Neural progenitor cell (in vitro differentiated cells): ENCODE measurements at regions not wholly inside any gene's neighbourhood (a gene's known extent, or its start where the extent isn't known, plus 50 kb on each side); places are given as distances from the start of the nearest gene placed in this dataset.
"Not testable (repeated sequence)": the region's sequence is repeated elsewhere in the genome, so short reads cannot be mapped to it uniquely, and the experiment has no call there.

Experiments used
- DNase-seq: peaks from one replicate; pipeline ENCODE4 v3.0.0-alpha.2; 2016; ENCODE audit warnings: low spot score
- H2AFZ ChIP-seq: fragments of 200-600 bp; sonication (generic); replicated peaks from 2 replicates; pipeline ENCODE4 v1.6.1; 2016; ENCODE audit warnings: antibody characterized with exemption
- H3F3A ChIP-seq: fragments of 200-600 bp; sonication (generic); 2 replicates; pipeline ENCODE4 v1.6.1; 2016; ENCODE audit warnings: antibody characterized with exemption, low read depth
- H3K27ac ChIP-seq: fragments of 200-600 bp; sonication (generic); 2 replicates; pipeline ENCODE4 v1.5.1; 2016; ENCODE audit warnings: mild to moderate bottlenecking
- H3K27me3 ChIP-seq: fragments of 200-600 bp; sonication (generic); 2 replicates; pipeline ENCODE4 v1.6.1; 2016; ENCODE audit warnings: mild to moderate bottlenecking, moderate library complexity
- H3K36me3 ChIP-seq: fragments of 200-600 bp; sonication (generic); 2 replicates; pipeline ENCODE4 v1.5.1; 2016
- H3K4me1 ChIP-seq: fragments of 200-600 bp; sonication (generic); 2 replicates; pipeline ENCODE4 v1.6.1; 2016; ENCODE audit warnings: mixed run types
- H3K4me2 ChIP-seq: fragments of 200-600 bp; sonication (generic); 2 replicates; pipeline ENCODE4 v1.6.1; 2016
- H3K4me3 ChIP-seq: fragments of 200-600 bp; sonication (generic); 2 replicates; pipeline ENCODE4 v1.5.1; 2016
- H3K79me2 ChIP-seq: fragments of 200-600 bp; sonication (generic); 2 replicates; pipeline ENCODE4 v1.6.1; 2016; ENCODE audit warnings: low read depth
- H3K9ac ChIP-seq: fragments of 200-600 bp; sonication (generic); 2 replicates; pipeline ENCODE4 v1.6.1; 2016
- H3K9me3 ChIP-seq: fragments of 200-600 bp; sonication (generic); 2 replicates; pipeline ENCODE4 v1.5.1; 2016; ENCODE audit warnings: low read depth
- H4K20me1 ChIP-seq: fragments of 200-600 bp; sonication (generic); 2 replicates; pipeline ENCODE4 v1.6.1; 2016; ENCODE audit warnings: low read depth
- H3K27ac Mint-ChIP-seq: 3 replicates; pipeline ENCODE4 v1.8.0; 2021; ENCODE audit warnings: mixed read lengths
- H3K27me3 Mint-ChIP-seq: 2 replicates; pipeline ENCODE4 v1.8.0; 2022; ENCODE audit warnings: low read depth, mild to moderate bottlenecking, inconsistent platforms, moderate library complexity, mixed read lengths; ENCODE audit not compliant: insufficient read depth
- H3K36me3 Mint-ChIP-seq: 3 replicates; pipeline ENCODE4 v1.8.0; 2021; ENCODE audit warnings: mixed read lengths
- H3K4me1 Mint-ChIP-seq: 3 replicates; pipeline ENCODE4 v1.8.0; 2021; ENCODE audit warnings: mixed read lengths
- H3K4me3 Mint-ChIP-seq: 3 replicates; pipeline ENCODE4 v1.8.0; 2021; ENCODE audit warnings: mild to moderate bottlenecking, moderate library complexity, mixed read lengths
- H3K9me3 Mint-ChIP-seq: 3 replicates; pipeline ENCODE4 v1.8.0; 2020; ENCODE audit warnings: mixed read lengths
- CTCF ChIP-seq: fragments of 200-600 bp; sonication (generic); IDR thresholded peaks from 2 replicates; pipeline ENCODE4 v1.5.1; 2017; ENCODE audit warnings: antibody characterized with exemption, mild to moderate bottlenecking
- EZH2 ChIP-seq: fragments of 200-600 bp; sonication (generic); IDR thresholded peaks from 2 replicates; pipeline ENCODE4 v1.6.1; 2017; ENCODE audit warnings: antibody characterized with exemption, mild to moderate bottlenecking, moderate library complexity
- EZH2phosphoT487 ChIP-seq: fragments of 200-600 bp; sonication (generic); IDR thresholded peaks from 2 replicates; pipeline ENCODE4 v1.6.1; 2017; ENCODE audit warnings: antibody characterized with exemption

- H3K4me3 ChIP-seq = no peak overlapping the region
- peaks cover 16% of the 10 kb centered on the region for H3K9me3 Mint-ChIP-seq
- no peaks in the 10 kb centered on the region for H4K20me1 ChIP-seq
- H3K27ac ChIP-seq = no peak overlapping the region
- no peak overlapping the region for H3K4me2 ChIP-seq
- H3K9ac ChIP-seq = no peak overlapping the region
- peaks cover 2% of the 10 kb centered on the region for H3K4me1 Mint-ChIP-seq
- no peaks in the 10 kb centered on the region for H3K79me2 ChIP-seq
- H3K27me3 Mint-ChIP-seq = peaks cover 20% of the 10 kb centered on the region
- H3K27ac Mint-ChIP-seq = no peak overlapping the region
- no peaks in the 10 kb centered on the region for H3K27me3 ChIP-seq
- TF ChIP-seq CTCF = no peak
- TF ChIP-seq EZH2 = no peak
- TF ChIP-seq EZH2phosphoT487 = no peak
- H3K36me3 Mint-ChIP-seq = peaks cover 2% of the 10 kb centered on the region
- H3F3A ChIP-seq = no peaks in the 10 kb centered on the region
- H3K4me1 ChIP-seq = no peaks in the 10 kb centered on the region
- DNase-seq = no peak
- no peak overlapping the region for H2AFZ ChIP-seq
- H3K4me3 Mint-ChIP-seq = no peak overlapping the region
- no peaks in the 10 kb centered on the region for H3K36me3 ChIP-seq
- H3K9me3 ChIP-seq = no peaks in the 10 kb centered on the region
These were observed 65.9 kb upstream of the BOD1 start for GRCh38 chr5:173682313-173682712.

DNA sequence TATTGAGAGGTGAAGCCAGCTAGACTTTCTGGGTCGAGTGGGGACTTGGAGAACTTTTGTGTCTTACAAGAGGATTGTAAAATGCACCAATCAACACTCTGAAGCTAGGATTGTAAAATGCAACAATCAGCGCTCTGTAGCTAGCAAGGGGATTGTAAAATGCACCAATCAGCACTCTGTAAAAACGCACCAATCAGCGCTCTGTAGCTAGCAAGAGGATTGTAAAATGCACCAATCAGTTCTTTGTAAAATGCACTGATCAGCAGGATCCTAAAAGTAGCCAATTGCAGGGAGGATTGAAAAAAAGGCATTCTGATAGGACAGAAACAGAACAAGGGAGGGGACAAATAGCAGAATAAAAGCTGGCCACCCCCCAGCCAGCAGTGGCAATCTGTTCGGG lies 68.1 kb upstream of the BOD1 start:
- DNase-seq, H3K4me1 ChIP-seq, H3K79me2 ChIP-seq, H3K27me3 ChIP-seq, H3K9me3 Mint-ChIP-seq, H3K27ac Mint-ChIP-seq, H3K9me3 ChIP-seq, H3K36me3 ChIP-seq, H3K4me3 ChIP-seq, H3F3A ChIP-seq, H2AFZ ChIP-seq, H3K4me2 ChIP-seq, H3K9ac ChIP-seq, H3K36me3 Mint-ChIP-seq, H3K4me3 Mint-ChIP-seq, H4K20me1 ChIP-seq, H3K27ac ChIP-seq: not testable (repeated sequence)
- peaks cover 15% of the 10 kb centered on the region for H3K4me1 Mint-ChIP-seq
- H3K27me3 Mint-ChIP-seq = peaks cover 16% of the 10 kb centered on the region

GRCh38 chr5:173686950-173687349 lies 70.5 kb upstream of the BOD1 start:
- TF ChIP-seq EZH2 (no peak), CTCF (no peak), EZH2phosphoT487 (no peak)
- Histone ChIP-seq H3K36me3 (no peaks in the 10 kb centered on the region), H3K9ac (no peak overlapping the region), H3F3A (no peaks in the 10 kb centered on the region), H3K4me2 (no peak overlapping the region), H3K79me2 (no peaks in the 10 kb centered on the region), H3K27ac (no peak overlapping the region), H4K20me1 (no peaks in the 10 kb centered on the region), H3K4me1 (peaks cover 6% of the 10 kb centered on the region), H3K9me3 (no peaks in the 10 kb centered on the region), H3K4me3 (no peak overlapping the region), H3K27me3 (no peaks in the 10 kb centered on the region), H2AFZ (no peak overlapping the region)
- H3K36me3 Mint-ChIP-seq = no peaks in the 10 kb centered on the region
- peaks cover 13% of the 10 kb centered on the region for H3K27me3 Mint-ChIP-seq
- peaks cover 4% of the 10 kb centered on the region for H3K9me3 Mint-ChIP-seq
- H3K27ac Mint-ChIP-seq = no peak overlapping the region
- H3K4me3 Mint-ChIP-seq = no peak overlapping the region
- no peak for DNase-seq
- H3K4me1 Mint-ChIP-seq = peaks cover 25% of the 10 kb centered on the region

- Histone ChIP-seq H3K4me1 (peaks cover 6% of the 10 kb centered on the region), H3K4me2 (no peak overlapping the region), H3K9me3 (no peaks in the 10 kb centered on the region), H3F3A (no peaks in the 10 kb centered on the region), H3K27ac (no peak overlapping the region), H3K27me3 (no peaks in the 10 kb centered on the region), H2AFZ (no peak overlapping the region), H4K20me1 (no peaks in the 10 kb centered on the region), H3K79me2 (no peaks in the 10 kb centered on the region), H3K9ac (no peak overlapping the region), H3K36me3 (no peaks in the 10 kb centered on the region), H3K4me3 (no peak overlapping the region)
- Mint-ChIP-seq H3K27ac (peak overlapping the region; percentile 53), H3K4me1 (peaks cover 23% of the 10 kb centered on the region), H3K4me3 (no peak overlapping the region), H3K36me3 (no peaks in the 10 kb centered on the region), H3K9me3 (peaks cover 7% of the 10 kb centered on the region), H3K27me3 (peaks cover 11% of the 10 kb centered on the region)
- no peak for TF ChIP-seq EZH2phosphoT487
- TF ChIP-seq CTCF = no peak
- no peak for TF ChIP-seq EZH2
- no peak for DNase-seq
These were observed 72.3 kb upstream of the BOD1 start for GRCh38 chr5:173688703-173689102.
